ENCODE measurements at regions not wholly inside any gene's neighbourhood (a gene's known extent, or its start where the extent isn't known, plus 50 kb on each side); places are given as distances from the start of the nearest gene placed in this dataset.
"Not testable (repeated sequence)": the region's sequence is repeated elsewhere in the genome, so short reads cannot be mapped to it uniquely, and the experiment has no call there.

- DNase-seq (ENCODE audit: low read depth) = no peak
- no peak overlapping the region for H3K4me3 ChIP-seq (ENCODE audit: low read depth, low read length)
- TF ChIP-seq CTCF (IDR thresholded peaks at IDR 0.05; ENCODE audit: insufficient read depth, low read depth, low read length) = no peak
These were observed 375.9 kb downstream of the GALC start for GRCh38 chr14:87617079-87617478.

- peak; percentile 72 for TF ChIP-seq CTCF (IDR thresholded peaks at IDR 0.05; ENCODE audit: insufficient read depth, low read depth, low read length)
- no peak overlapping the region for H3K4me3 ChIP-seq (ENCODE audit: low read depth, low read length)
- peak; percentile 35 for DNase-seq (ENCODE audit: low read depth)
These were observed 376.9 kb downstream of the GALC start for GRCh38 chr14:87615822-87616679.

GRCh38 chr14:87615047-87615446 is 377.9 kb downstream of the GALC start:
- TF ChIP-seq CTCF (IDR thresholded peaks at IDR 0.05; ENCODE audit: insufficient read depth, low read depth, low read length) = no peak
- no peak for DNase-seq (ENCODE audit: low read depth)
- H3K4me3 ChIP-seq (ENCODE audit: low read depth, low read length) = no peak overlapping the region

GRCh38 chr14:87613881-87614280 is 379.1 kb downstream of the GALC start:
- TF ChIP-seq CTCF (IDR thresholded peaks at IDR 0.05; ENCODE audit: insufficient read depth, low read depth, low read length) = no peak
- no peak for DNase-seq (ENCODE audit: low read depth)
- H3K4me3 ChIP-seq (ENCODE audit: low read depth, low read length) = no peak overlapping the region

- DNase-seq (ENCODE audit: low read depth); H3K4me3 ChIP-seq (ENCODE audit: low read depth, low read length): not testable (repeated sequence)
These were observed 385.9 kb downstream of the GALC start for GRCh38 chr14:87607056-87607455.

- DNase-seq (ENCODE audit: low read depth) = no peak
- TF ChIP-seq CTCF (IDR thresholded peaks at IDR 0.05; ENCODE audit: insufficient read depth, low read depth, low read length) = no peak
- no peak overlapping the region for H3K4me3 ChIP-seq (ENCODE audit: low read depth, low read length)
These were observed 391.9 kb downstream of the GALC start for GRCh38 chr14:87601036-87601435.

GRCh38 chr14:87600240-87600639 is 392.7 kb downstream of the GALC start:
- H3K4me3 ChIP-seq (ENCODE audit: low read depth, low read length) = no peak overlapping the region
- TF ChIP-seq CTCF (IDR thresholded peaks at IDR 0.05; ENCODE audit: insufficient read depth, low read depth, low read length) = no peak
- DNase-seq (ENCODE audit: low read depth) = no peak

All from fibroblast of villous mesenchyme (primary cell).